B cell (primary cell): ENCODE measurements at regions not wholly inside any gene's neighbourhood (a gene's known extent, or its start where the extent isn't known, plus 50 kb on each side); places are given as distances from the start of the nearest gene placed in this dataset.

Source experiments
- ATAC-seq: fragments of 200-7000 bp; cut with Tn5 transposase; one replicate; pipeline ENCODE4 v1.10.0; 2021; ENCODE audit warnings: low read depth, mild to moderate bottlenecking, moderate number of reproducible peaks, moderate library complexity
- CTCF ChIA-PET: fragments of 350-600 bp; sonication (Branson Sonifier 250); formaldehyde crosslinking; loops from one replicate; lab custom pipeline; 2021; ENCODE audit warnings: antibody characterized with exemption, inconsistent platforms; lab: Charles Lee
- POLR2A ChIA-PET: fragments of 350-600 bp; sonication (Branson Sonifier 250); formaldehyde crosslinking; loops from one replicate; lab custom pipeline; 2021; ENCODE audit warnings: antibody characterized with exemption; lab: Charles Lee
- DNase-seq: peaks from one replicate; pipeline ENCODE4 v3.0.0; 2013
- H2AFZ ChIP-seq: 2 replicates; pipeline ENCODE4 v1.6.1; 2012; ENCODE audit warnings: mild to moderate bottlenecking, low read depth, low read length; ENCODE audit not compliant: insufficient read depth, poor library complexity, severe bottlenecking
- H3K27ac ChIP-seq, 2 donors: 1 replicate in 1 of 2; 2 replicates in 1 of 2; pipeline ENCODE4 v1.5.1; 2012 to 2013; ENCODE audit warnings: low read length in 2 of 2, mild to moderate bottlenecking in 2 of 2, moderate library complexity in 1 of 2
- H3K27me3 ChIP-seq, 4 experiments: fragments of 200-600 bp in 1 of 4; sonication (generic) in 1 of 4; replicated peaks in 1 of 4; 1 replicate in 2 of 4; 2 replicates in 2 of 4; pipeline versions ENCODE4 v1.6.1 to v1.7.0; 2013 to 2016; ENCODE audit warnings: low read length in 3 of 4, mild to moderate bottlenecking in 2 of 4, mixed read lengths in 1 of 4, moderate library complexity in 1 of 4; ENCODE audit not compliant: insufficient read depth in 4 of 4, control insufficient read depth in 3 of 4; ENCODE audit errors: control extremely low read depth in 1 of 4
- H3K36me3 ChIP-seq, 2 experiments: replicated peaks in 1 of 2; 1 replicate in 1 of 2; 2 replicates in 1 of 2; pipeline versions ENCODE4 v1.6.1 to v1.7.1; 2013; ENCODE audit warnings: low read length in 1 of 2; ENCODE audit not compliant: insufficient read depth in 2 of 2, control insufficient read depth in 1 of 2; ENCODE audit errors: control extremely low read depth in 1 of 2, extremely low read depth in 1 of 2
- H3K4me1 ChIP-seq, 2 donors: fragments of 200-600 bp in 1 of 2; sonication (generic) in 1 of 2; 1 replicate in 1 of 2; 2 replicates in 1 of 2; pipeline versions ENCODE4 v1.5.1 to v1.6.1; 2013 to 2017; ENCODE audit warnings: low read length in 2 of 2; ENCODE audit not compliant: control insufficient read depth in 2 of 2, insufficient read depth in 2 of 2
- H3K4me2 ChIP-seq: replicated peaks from 2 replicates; pipeline ENCODE3; 2012; ENCODE audit warnings: mild to moderate bottlenecking, low read depth, low read length; ENCODE audit not compliant: poor library complexity, severe bottlenecking
- H3K4me3 ChIP-seq, 5 experiments: fragments of 200-600 bp in 1 of 5; sonication (generic) in 1 of 5; 1 replicate in 3 of 5; 2 replicates in 2 of 5; pipeline versions ENCODE4 v1.5.1 to v1.7.0; 2011 to 2016; ENCODE audit warnings: low read length in 4 of 5, mild to moderate bottlenecking in 4 of 5, low read depth in 2 of 5, control low read depth in 1 of 5, moderate library complexity in 1 of 5; ENCODE audit not compliant: insufficient read depth in 1 of 5; ENCODE audit errors: control extremely low read depth in 1 of 5, extremely low read depth in 1 of 5
- H3K79me2 ChIP-seq: fragments of 200-600 bp; sonication (generic); one replicate; pipeline ENCODE4 v1.6.0; 2016; ENCODE audit warnings: low read length; ENCODE audit not compliant: control insufficient read depth, insufficient read depth
- H3K9ac ChIP-seq: fragments of 200-600 bp; sonication (generic); 2 replicates; pipeline ENCODE4 v1.6.1; 2017; ENCODE audit warnings: mild to moderate bottlenecking, low read length, moderate library complexity
- H3K9me3 ChIP-seq, 3 donors: one replicate each; pipeline versions ENCODE4 v1.6.1 to v1.7.1; 2013; ENCODE audit warnings: low read length in 2 of 3; ENCODE audit not compliant: control insufficient read depth in 2 of 3, insufficient read depth in 1 of 3; ENCODE audit errors: control extremely low read depth in 1 of 3
- H4K20me1 ChIP-seq: 2 replicates; pipeline ENCODE4 v1.6.0; 2012; ENCODE audit warnings: mild to moderate bottlenecking, low read length; ENCODE audit not compliant: insufficient read depth, control insufficient read depth, poor library complexity, severe bottlenecking
- H3K27ac Mint-ChIP-seq: one replicate; pipeline ENCODE4 v1.8.0; 2021; ENCODE audit warnings: mixed read lengths
- H3K27me3 Mint-ChIP-seq: one replicate; pipeline ENCODE4 v1.8.0; 2021; ENCODE audit warnings: mixed read lengths
- H3K4me1 Mint-ChIP-seq: one replicate; pipeline ENCODE4 v1.8.0; 2021; ENCODE audit warnings: mixed read lengths
- H3K4me3 Mint-ChIP-seq: one replicate; pipeline ENCODE4 v1.8.0; 2021; ENCODE audit warnings: mixed read lengths
- H3K9me3 Mint-ChIP-seq: one replicate; pipeline ENCODE4 v1.8.0; 2022; ENCODE audit warnings: mixed read lengths; ENCODE audit not compliant: insufficient read depth
- EZH2 ChIP-seq: IDR thresholded peaks from 2 replicates; pipeline ENCODE4 v1.6.1; 2012; ENCODE audit warnings: borderline replicate concordance, low read depth, mild to moderate bottlenecking, moderate library complexity, low read length; ENCODE audit not compliant: insufficient read depth, poor library complexity, severe bottlenecking
- WGBS: methylation state at CpG from one replicate; pipeline ENCODE4 v1.1.5; 2013; ENCODE audit warnings: missing lambda C conversion rate; ENCODE audit not compliant: insufficient coverage; 5-methylcytosine and 5-hydroxymethylcytosine counted together
- intact Hi-C: fragments of 100-400 bp; cut with micrococcal nuclease; formaldehyde crosslinking; loops from one replicate; pipeline ENCODE4 v1.10.0; 2022
- TF ChIP-seq, protein P1 (sequence below): fragments of 200-600 bp; IDR thresholded peaks from one replicate; pipeline ENCODE4 v1.8.0; 2022; ENCODE audit warnings: antibody characterized with exemption, mild to moderate bottlenecking

DNA sequence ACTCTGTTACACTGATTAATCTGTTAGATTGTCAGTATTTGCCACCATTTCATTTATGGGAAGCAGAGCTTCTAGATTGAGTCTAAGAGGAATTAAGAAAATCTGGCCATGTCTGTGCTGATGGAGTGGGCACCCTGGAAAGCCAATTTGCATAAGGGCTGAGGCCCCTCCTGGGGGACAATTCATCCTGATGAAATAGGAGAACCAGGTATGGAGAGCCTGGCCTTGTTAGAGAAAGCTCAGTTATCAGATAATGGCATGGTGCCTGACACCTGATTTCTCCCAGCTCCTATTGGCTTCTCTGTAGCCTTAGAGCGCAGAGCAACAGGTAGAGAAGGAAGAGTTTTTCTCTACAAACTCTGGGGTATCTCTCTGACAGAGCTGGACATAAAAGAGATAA is 114.2 kb downstream of the EBLN2 start:
- H3K9ac ChIP-seq: no peak overlapping the region
- H3K36me3 ChIP-seq: no peaks in the 10 kb centered on the region
- no peak for DNase-seq
- Mint-ChIP-seq H3K27ac (no peak overlapping the region), H3K4me3 (no peak overlapping the region), H3K4me1 (no peaks in the 10 kb centered on the region), H3K9me3 (no peaks in the 10 kb centered on the region), H3K27me3 (peaks cover 4% of the 10 kb centered on the region)
- H3K79me2 ChIP-seq: no peaks in the 10 kb centered on the region
- ChIA-PET CTCF (no interaction called here), POLR2A (no interaction called here)
- no peak for ATAC-seq
- intact Hi-C loops: no loop called here
- H3K4me2 ChIP-seq: no peak overlapping the region
- no peak overlapping the region for H3K4me3 ChIP-seq
- no peaks in the 10 kb centered on the region for H3K27me3 ChIP-seq
- H3K9me3 ChIP-seq: peaks cover 0 to 3% (median 0%) of the 10 kb centered on the region in 3 donors
- H3K4me1 ChIP-seq: no peaks in the 10 kb centered on the region
- TF ChIP-seq, protein P1, sequence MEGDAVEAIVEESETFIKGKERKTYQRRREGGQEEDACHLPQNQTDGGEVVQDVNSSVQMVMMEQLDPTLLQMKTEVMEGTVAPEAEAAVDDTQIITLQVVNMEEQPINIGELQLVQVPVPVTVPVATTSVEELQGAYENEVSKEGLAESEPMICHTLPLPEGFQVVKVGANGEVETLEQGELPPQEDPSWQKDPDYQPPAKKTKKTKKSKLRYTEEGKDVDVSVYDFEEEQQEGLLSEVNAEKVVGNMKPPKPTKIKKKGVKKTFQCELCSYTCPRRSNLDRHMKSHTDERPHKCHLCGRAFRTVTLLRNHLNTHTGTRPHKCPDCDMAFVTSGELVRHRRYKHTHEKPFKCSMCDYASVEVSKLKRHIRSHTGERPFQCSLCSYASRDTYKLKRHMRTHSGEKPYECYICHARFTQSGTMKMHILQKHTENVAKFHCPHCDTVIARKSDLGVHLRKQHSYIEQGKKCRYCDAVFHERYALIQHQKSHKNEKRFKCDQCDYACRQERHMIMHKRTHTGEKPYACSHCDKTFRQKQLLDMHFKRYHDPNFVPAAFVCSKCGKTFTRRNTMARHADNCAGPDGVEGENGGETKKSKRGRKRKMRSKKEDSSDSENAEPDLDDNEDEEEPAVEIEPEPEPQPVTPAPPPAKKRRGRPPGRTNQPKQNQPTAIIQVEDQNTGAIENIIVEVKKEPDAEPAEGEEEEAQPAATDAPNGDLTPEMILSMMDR: no peak
- TF ChIP-seq EZH2: no peak
- no peak overlapping the region for H2AFZ ChIP-seq
- no CpG with 5 or more reads among the region's 1 CpG for WGBS
- H4K20me1 ChIP-seq: no peaks in the 10 kb centered on the region
- no peak overlapping the region for H3K27ac ChIP-seq

DNA sequence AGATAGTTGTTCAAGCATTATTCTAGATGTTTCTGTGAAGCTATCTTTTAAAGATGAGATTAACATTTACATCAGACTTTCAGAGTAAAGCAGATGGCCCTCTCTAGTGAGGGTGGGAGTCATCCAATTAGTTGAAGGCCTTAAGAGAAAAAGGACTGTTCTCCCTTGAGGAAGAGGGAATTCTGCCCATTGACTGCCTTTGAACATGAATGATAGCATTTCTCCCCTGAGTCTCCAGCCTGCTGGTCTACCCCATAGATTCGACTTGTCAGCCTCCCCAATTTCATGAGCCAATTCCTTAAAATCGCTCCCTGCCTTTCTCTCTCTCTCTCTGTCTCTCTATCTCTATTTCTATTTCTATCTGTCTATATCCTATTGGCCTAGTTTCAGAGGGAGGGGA is 115.5 kb downstream of the EBLN2 start:
- no peak for DNase-seq
- Histone ChIP-seq H3K27me3 (no peaks in the 10 kb centered on the region), H3K4me3 (no peak overlapping the region), H2AFZ (no peak overlapping the region), H3K4me1 (no peaks in the 10 kb centered on the region), H3K9me3 (peaks cover 0 to 3% (median 0%) of the 10 kb centered on the region in 3 donors), H3K4me2 (no peak overlapping the region), H3K79me2 (no peaks in the 10 kb centered on the region), H3K36me3 (no peaks in the 10 kb centered on the region), H3K27ac (no peak overlapping the region), H3K9ac (no peak overlapping the region), H4K20me1 (no peaks in the 10 kb centered on the region)
- POLR2A ChIA-PET: no interaction called here
- CTCF ChIA-PET: no interaction called here
- H3K4me1 Mint-ChIP-seq: no peaks in the 10 kb centered on the region
- no peak for ATAC-seq
- no peak overlapping the region for H3K27ac Mint-ChIP-seq
- H3K4me3 Mint-ChIP-seq: no peak overlapping the region
- intact Hi-C loops: no loop called here
- H3K9me3 Mint-ChIP-seq: no peaks in the 10 kb centered on the region
- no peaks in the 10 kb centered on the region for H3K27me3 Mint-ChIP-seq
- TF ChIP-seq, protein P1: no peak
- no peak for TF ChIP-seq EZH2
- 80% methylated on average over 1 of the region's 2 CpGs for WGBS
